WTC11 (cell line): ENCODE measurements at regions not wholly inside any gene's neighbourhood (a gene's known extent, or its start where the extent isn't known, plus 50 kb on each side); places are given as distances from the start of the nearest gene placed in this dataset.

ENCODE experiments used
- ATAC-seq: fragments of 200-7000 bp; cut with Tn5 transposase; 2 replicates; pipeline ENCODE4 v1.10.0; 2021; ENCODE audit warnings: mild to moderate bottlenecking, moderate library complexity
- CTCF ChIA-PET: fragments of 300-600 bp; sonication (Branson Sonifier 250); formaldehyde crosslinking; loops from one replicate; lab custom pipeline; 2021; ENCODE audit warnings: antibody characterized with exemption; lab: Charles Lee
- POLR2A ChIA-PET: fragments of 350-600 bp; sonication (Branson Sonifier 250); formaldehyde crosslinking; loops from one replicate; lab custom pipeline; 2021; ENCODE audit warnings: antibody characterized with exemption; lab: Charles Lee
- DNase-seq: peaks from one replicate; pipeline ENCODE4 v3.0.0; 2021; ENCODE audit warnings: low spot score
- H3K27ac Mint-ChIP-seq: 2 replicates; pipeline ENCODE4 v1.8.0; 2021; ENCODE audit warnings: mixed read lengths
- H3K27me3 Mint-ChIP-seq: 2 replicates; pipeline ENCODE4 v1.8.0; 2021; ENCODE audit warnings: low read depth, mild to moderate bottlenecking, moderate library complexity, mixed read lengths
- H3K36me3 Mint-ChIP-seq: 2 replicates; pipeline ENCODE4 v1.8.0; 2021; ENCODE audit warnings: mixed read lengths
- H3K4me1 Mint-ChIP-seq: 2 replicates; pipeline ENCODE4 v1.8.0; 2022; ENCODE audit warnings: mixed read lengths
- H3K4me3 Mint-ChIP-seq: 2 replicates; pipeline ENCODE4 v1.8.0; 2021; ENCODE audit warnings: mild to moderate bottlenecking, moderate library complexity, mixed read lengths
- H3K9me3 Mint-ChIP-seq: 2 replicates; pipeline ENCODE4 v1.8.0; 2021; ENCODE audit warnings: mixed read lengths
- CREB1 ChIP-seq: sonication (generic); formaldehyde crosslinking; IDR thresholded peaks from 2 replicates; pipeline ENCODE4 v1.8.0; 2023; ENCODE audit warnings: mild to moderate bottlenecking, missing genetic modification reagents
- CREM ChIP-seq: sonication (generic); formaldehyde crosslinking; IDR thresholded peaks from 2 replicates; pipeline ENCODE4 v1.8.1; 2022; ENCODE audit warnings: mild to moderate bottlenecking, missing genetic modification reagents, moderate library complexity
- FOXP1 ChIP-seq: sonication (generic); formaldehyde crosslinking; IDR thresholded peaks from 2 replicates; pipeline ENCODE4 v1.8.0; 2022; ENCODE audit warnings: missing genetic modification reagents, mild to moderate bottlenecking, moderate library complexity, borderline replicate concordance
- GRHL2 ChIP-seq: fragments of 250-450 bp; sonication (Bioruptor Pico); IDR thresholded peaks from 2 replicates; pipeline ENCODE4 v1.8.0; 2022; ENCODE audit warnings: mild to moderate bottlenecking, moderate library complexity; ENCODE audit not compliant: insufficient replicate concordance, severe bottlenecking
- GTF2I ChIP-seq: fragments of 250-450 bp; sonication (Bioruptor Pico); conservative IDR thresholded peaks from 2 replicates; pipeline ENCODE4 v1.4.0; 2021; ENCODE audit warnings: mild to moderate bottlenecking
- IRF2 ChIP-seq: sonication (generic); formaldehyde crosslinking; IDR thresholded peaks from 2 replicates; pipeline ENCODE4 v1.8.0; 2022; ENCODE audit warnings: low read depth, missing genetic modification reagents, borderline replicate concordance
- JAZF1 ChIP-seq: fragments of 250-450 bp; sonication (Bioruptor Pico); IDR thresholded peaks from 2 replicates; pipeline ENCODE4 v1.9.0; 2021; ENCODE audit warnings: moderate library complexity, mild to moderate bottlenecking, inconsistent platforms
- NR2C2 ChIP-seq: sonication (generic); formaldehyde crosslinking; IDR thresholded peaks from 2 replicates; pipeline ENCODE4 v1.8.0; 2022; ENCODE audit warnings: mild to moderate bottlenecking, missing genetic modification reagents
- SMAD3 ChIP-seq: sonication (generic); formaldehyde crosslinking; IDR thresholded peaks from 2 replicates; pipeline ENCODE4 v1.8.0; 2022; ENCODE audit warnings: missing genetic modification reagents, mild to moderate bottlenecking, borderline replicate concordance
- ZNF219 ChIP-seq: sonication (generic); formaldehyde crosslinking; IDR thresholded peaks from 2 replicates; pipeline ENCODE4 v1.8.0; 2023; ENCODE audit warnings: missing genetic modification reagents, mild to moderate bottlenecking, borderline replicate concordance
- ZNF281 ChIP-seq: sonication (generic); formaldehyde crosslinking; IDR thresholded peaks from 2 replicates; pipeline ENCODE4 v1.8.0; 2023; ENCODE audit warnings: mild to moderate bottlenecking, missing genetic modification reagents
- ZNF317 ChIP-seq: sonication (generic); formaldehyde crosslinking; IDR thresholded peaks from 2 replicates; pipeline ENCODE4 v1.8.1; 2023; ENCODE audit warnings: low read depth, mild to moderate bottlenecking, moderate library complexity, missing genetic modification reagents, borderline replicate concordance
- ZNF396 ChIP-seq: fragments of 250-450 bp; sonication (Bioruptor Pico); IDR thresholded peaks from 2 replicates; pipeline ENCODE4 v1.8.0; 2021; ENCODE audit warnings: mild to moderate bottlenecking, moderate library complexity, borderline replicate concordance
- ZNF512 ChIP-seq: sonication (generic); formaldehyde crosslinking; IDR thresholded peaks from 2 replicates; pipeline ENCODE4 v1.8.1; 2022; ENCODE audit warnings: missing genetic modification reagents, borderline replicate concordance
- ZNF532 ChIP-seq: fragments of 250-450 bp; sonication (Bioruptor Pico); IDR thresholded peaks from 2 replicates; pipeline ENCODE4 v1.9.0; 2021; ENCODE audit warnings: mild to moderate bottlenecking, borderline replicate concordance
- TF ChIP-seq, protein P1 (sequence below): sonication (generic); formaldehyde crosslinking; IDR thresholded peaks from 2 replicates; pipeline ENCODE4 v1.8.1; 2023; ENCODE audit warnings: mild to moderate bottlenecking, missing genetic modification reagents
- TF ChIP-seq, protein P2 (sequence below): fragments of 250-450 bp; sonication (Bioruptor Pico); IDR thresholded peaks from 2 replicates; pipeline ENCODE4 v1.9.0; 2021; ENCODE audit warnings: moderate library complexity, mild to moderate bottlenecking, inconsistent platforms, borderline replicate concordance

GRCh38 chr3:194956697-194957396 is 271.2 kb downstream of the FAM43A start:
- H3K27ac Mint-ChIP-seq = no peak overlapping the region
- H3K9me3 Mint-ChIP-seq = no peaks in the 10 kb centered on the region
- ATAC-seq = no peak
- H3K4me3 Mint-ChIP-seq = no peak overlapping the region
- ChIA-PET CTCF (no interaction called here), POLR2A (no interaction called here)
- TF ChIP-seq ZNF281 (no peak), ZNF396 (no peak), ZNF512 (CRISPR knock-in tag) (no peak), CREB1 (no peak), GTF2I (CRISPR knock-in tag) (no peak), SMAD3 (no peak), ZNF219 (no peak), FOXP1 (CRISPR knock-in tag) (no peak), GRHL2 (CRISPR knock-in tag) (no peak), CREM (CRISPR knock-in tag) (no peak), ZNF532 (CRISPR knock-in tag) (no peak), ZNF317 (no peak), NR2C2 (CRISPR knock-in tag) (no peak), JAZF1 (CRISPR knock-in tag) (no peak), IRF2 (CRISPR knock-in tag) (no peak)
- TF ChIP-seq, protein P1, sequence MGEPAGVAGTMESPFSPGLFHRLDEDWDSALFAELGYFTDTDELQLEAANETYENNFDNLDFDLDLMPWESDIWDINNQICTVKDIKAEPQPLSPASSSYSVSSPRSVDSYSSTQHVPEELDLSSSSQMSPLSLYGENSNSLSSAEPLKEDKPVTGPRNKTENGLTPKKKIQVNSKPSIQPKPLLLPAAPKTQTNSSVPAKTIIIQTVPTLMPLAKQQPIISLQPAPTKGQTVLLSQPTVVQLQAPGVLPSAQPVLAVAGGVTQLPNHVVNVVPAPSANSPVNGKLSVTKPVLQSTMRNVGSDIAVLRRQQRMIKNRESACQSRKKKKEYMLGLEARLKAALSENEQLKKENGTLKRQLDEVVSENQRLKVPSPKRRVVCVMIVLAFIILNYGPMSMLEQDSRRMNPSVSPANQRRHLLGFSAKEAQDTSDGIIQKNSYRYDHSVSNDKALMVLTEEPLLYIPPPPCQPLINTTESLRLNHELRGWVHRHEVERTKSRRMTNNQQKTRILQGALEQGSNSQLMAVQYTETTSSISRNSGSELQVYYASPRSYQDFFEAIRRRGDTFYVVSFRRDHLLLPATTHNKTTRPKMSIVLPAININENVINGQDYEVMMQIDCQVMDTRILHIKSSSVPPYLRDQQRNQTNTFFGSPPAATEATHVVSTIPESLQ = no peak
- TF ChIP-seq, protein P2, sequence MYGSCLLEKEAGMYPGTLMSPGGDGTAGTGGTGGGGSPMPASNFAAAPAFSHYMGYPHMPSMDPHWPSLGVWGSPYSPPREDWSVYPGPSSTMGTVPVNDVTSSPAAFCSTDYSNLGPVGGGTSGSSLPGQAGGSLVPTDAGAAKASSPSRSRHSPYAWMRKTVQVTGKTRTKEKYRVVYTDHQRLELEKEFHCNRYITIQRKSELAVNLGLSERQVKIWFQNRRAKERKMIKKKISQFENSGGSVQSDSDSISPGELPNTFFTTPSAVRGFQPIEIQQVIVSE (CRISPR knock-in tag) = no peak
- H3K4me1 Mint-ChIP-seq = peaks cover 2% of the 10 kb centered on the region; the same call in 1 of the 2 replicates
- no peak for DNase-seq
- no peaks in the 10 kb centered on the region for H3K36me3 Mint-ChIP-seq
- H3K27me3 Mint-ChIP-seq = no peaks in the 10 kb centered on the region; the same call in 1 of the 2 replicates
